ENCODE measurements at regions not wholly inside any gene's neighbourhood (a gene's known extent, or its start where the extent isn't known, plus 50 kb on each side); places are given as distances from the start of the nearest gene placed in this dataset.

DNA sequence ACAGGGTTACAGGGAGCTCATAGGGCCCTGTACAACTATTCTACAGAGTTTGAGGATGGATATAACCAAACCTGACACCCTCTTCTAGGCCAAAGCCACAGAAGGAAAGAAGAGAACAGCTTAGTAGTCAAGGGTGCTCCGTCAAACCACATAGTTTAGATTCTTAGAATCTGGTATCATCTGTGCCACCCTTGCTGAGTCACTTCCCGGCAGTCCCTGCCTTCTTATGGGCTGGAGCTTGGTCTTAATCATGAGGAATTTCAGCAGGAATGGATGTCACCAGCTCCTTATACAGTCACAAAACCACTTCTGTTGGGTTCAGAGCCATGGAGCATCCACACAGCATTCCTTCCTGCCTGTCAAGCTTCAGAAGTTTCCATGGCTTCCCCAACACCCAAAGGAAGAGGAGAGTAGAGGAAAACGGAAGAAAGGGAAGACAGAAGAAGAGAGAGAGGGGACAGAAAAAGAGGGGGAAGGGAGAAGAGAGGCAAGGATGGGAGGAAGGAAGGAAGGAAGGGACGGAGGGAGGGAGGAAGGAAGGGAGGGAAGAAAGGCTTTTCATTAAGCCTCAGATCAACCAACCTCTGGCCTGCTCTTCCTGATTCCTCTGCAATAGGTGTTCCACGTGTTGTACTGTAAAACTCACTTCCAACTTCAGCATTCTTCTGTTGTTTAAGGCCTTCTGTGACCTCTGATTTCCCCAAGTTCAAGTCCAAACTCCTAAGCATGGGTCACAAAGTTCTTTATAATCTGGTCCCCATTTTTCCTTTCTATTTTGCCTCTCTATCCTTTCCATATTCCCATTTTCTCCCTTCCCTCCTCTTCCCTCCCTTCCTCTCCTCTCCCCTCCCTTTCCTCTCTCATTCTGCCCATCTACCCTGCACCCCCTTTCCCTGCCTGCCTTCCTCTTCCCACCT, 246.1 kb upstream of the TNP1 start:
- Histone ChIP-seq H3K9me3 (no peaks in the 10 kb centered on the region), H3K4me1 (no peaks in the 10 kb centered on the region), H3K36me3 (no peaks in the 10 kb centered on the region), H3K27me3 (no peaks in the 10 kb centered on the region), H3K27ac (peak overlapping the region in 2 of 5 donors; percentile 10 to 30), H3K4me3 (no peak overlapping the region)
- WGBS, 5 donors = 62 to 81% (median 76%) methylated on average over 5 of the region's 5 CpGs
- TF ChIP-seq POLR2AphosphoS5 (IDR thresholded peaks at IDR 0.05) (peak in 1 of 3 donors; percentile 61), EP300 (IDR thresholded peaks at IDR 0.05) (no peak), POLR2A (IDR thresholded peaks at IDR 0.05) (no peak)
- TF ChIP-seq, protein P1, sequence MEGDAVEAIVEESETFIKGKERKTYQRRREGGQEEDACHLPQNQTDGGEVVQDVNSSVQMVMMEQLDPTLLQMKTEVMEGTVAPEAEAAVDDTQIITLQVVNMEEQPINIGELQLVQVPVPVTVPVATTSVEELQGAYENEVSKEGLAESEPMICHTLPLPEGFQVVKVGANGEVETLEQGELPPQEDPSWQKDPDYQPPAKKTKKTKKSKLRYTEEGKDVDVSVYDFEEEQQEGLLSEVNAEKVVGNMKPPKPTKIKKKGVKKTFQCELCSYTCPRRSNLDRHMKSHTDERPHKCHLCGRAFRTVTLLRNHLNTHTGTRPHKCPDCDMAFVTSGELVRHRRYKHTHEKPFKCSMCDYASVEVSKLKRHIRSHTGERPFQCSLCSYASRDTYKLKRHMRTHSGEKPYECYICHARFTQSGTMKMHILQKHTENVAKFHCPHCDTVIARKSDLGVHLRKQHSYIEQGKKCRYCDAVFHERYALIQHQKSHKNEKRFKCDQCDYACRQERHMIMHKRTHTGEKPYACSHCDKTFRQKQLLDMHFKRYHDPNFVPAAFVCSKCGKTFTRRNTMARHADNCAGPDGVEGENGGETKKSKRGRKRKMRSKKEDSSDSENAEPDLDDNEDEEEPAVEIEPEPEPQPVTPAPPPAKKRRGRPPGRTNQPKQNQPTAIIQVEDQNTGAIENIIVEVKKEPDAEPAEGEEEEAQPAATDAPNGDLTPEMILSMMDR (IDR thresholded peaks at IDR 0.05) = no peak
- no peak for DNase-seq
- intact Hi-C loops (cut with DNase I; ENCODE audit: low total_unique reads) = no loop called here

DNA sequence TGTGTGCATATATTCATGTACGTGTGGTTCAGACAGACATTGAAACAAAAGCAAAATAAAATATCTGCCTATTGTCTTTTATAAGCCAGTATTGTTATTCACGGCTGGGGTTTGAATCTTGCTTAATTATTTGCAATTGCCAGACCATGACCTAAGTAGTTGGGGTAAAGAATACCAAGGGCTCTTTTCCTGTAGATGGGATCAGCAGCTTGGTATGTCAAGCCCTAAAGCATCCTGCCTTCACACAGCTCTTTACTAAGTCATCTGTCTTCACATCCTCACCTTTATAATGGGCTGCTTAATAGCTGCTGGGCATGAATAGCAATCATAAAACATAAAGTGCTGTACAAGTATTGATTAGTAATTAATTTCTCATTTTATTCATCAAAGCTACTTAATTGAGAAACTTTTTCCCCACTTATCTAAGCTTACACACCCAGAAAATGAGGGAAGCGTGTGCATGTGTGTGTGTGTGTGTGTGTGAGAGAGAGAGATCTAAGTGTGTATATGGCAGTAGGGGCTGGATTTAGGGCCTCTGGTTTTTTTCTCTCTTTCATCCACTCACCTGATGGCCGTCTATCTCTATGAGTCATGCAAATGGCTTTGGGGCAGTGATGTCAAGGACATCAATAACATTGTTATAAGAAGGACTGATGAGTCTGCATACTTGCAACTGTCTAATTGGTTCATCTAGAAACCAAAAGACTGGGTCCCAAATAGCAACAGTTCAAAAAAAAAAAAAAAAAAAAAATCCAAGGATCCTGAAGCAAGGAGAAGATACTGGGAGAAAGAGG, 244.1 kb upstream of the TNP1 start:
- intact Hi-C loops (cut with DNase I; ENCODE audit: low total_unique reads) = no loop called here
- DNase-seq = no peak
- Histone ChIP-seq H3K36me3 (no peaks in the 10 kb centered on the region), H3K4me3 (no peak overlapping the region), H3K27ac (no peak overlapping the region), H3K4me1 (no peaks in the 10 kb centered on the region), H3K9me3 (no peaks in the 10 kb centered on the region), H3K27me3 (no peaks in the 10 kb centered on the region)
- 84 to 90% (median 86%) methylated on average over 4 of the region's 4 CpGs for WGBS, 5 donors
- TF ChIP-seq POLR2AphosphoS5 (IDR thresholded peaks at IDR 0.05) (no peak), EP300 (IDR thresholded peaks at IDR 0.05) (no peak), POLR2A (IDR thresholded peaks at IDR 0.05) (no peak)
- TF ChIP-seq, protein P1 (IDR thresholded peaks at IDR 0.05) = no peak

DNA sequence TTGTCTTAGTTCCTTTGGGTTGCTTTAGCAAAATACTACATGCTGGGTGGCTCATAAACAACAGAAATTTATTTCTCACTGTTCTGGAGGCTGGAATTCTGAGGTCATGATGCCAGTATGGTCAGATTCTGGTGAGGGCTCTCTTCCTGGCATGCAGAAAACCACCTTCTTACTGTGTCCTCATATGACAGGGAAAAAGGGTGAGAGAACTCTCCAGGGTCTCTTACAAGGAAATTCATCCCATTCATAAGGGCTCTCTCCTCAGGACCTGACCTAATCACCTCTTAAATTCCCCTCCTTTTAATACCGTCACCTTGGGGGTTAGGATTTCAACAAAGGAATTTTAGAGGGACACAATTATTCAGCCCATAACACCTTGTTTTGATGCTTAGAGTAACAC, 243.1 kb upstream of the TNP1 start:
- no peaks in the 10 kb centered on the region for H3K9me3 ChIP-seq
- intact Hi-C loops (cut with DNase I; ENCODE audit: low total_unique reads) = no loop called here
- TF ChIP-seq POLR2AphosphoS5 (IDR thresholded peaks at IDR 0.05) (no peak), POLR2A (IDR thresholded peaks at IDR 0.05) (no peak), EP300 (IDR thresholded peaks at IDR 0.05) (no peak)
- TF ChIP-seq, protein P1 (IDR thresholded peaks at IDR 0.05) = no peak
- no peak for DNase-seq
- no peak overlapping the region for H3K27ac ChIP-seq
- no peaks in the 10 kb centered on the region for H3K27me3 ChIP-seq
- H3K4me1 ChIP-seq = no peaks in the 10 kb centered on the region
- no peaks in the 10 kb centered on the region for H3K36me3 ChIP-seq
- no peak overlapping the region for H3K4me3 ChIP-seq
- 85 to 100% (median 91%) methylated on average over 1 of the region's 1 CpG for WGBS, 5 donors

DNA sequence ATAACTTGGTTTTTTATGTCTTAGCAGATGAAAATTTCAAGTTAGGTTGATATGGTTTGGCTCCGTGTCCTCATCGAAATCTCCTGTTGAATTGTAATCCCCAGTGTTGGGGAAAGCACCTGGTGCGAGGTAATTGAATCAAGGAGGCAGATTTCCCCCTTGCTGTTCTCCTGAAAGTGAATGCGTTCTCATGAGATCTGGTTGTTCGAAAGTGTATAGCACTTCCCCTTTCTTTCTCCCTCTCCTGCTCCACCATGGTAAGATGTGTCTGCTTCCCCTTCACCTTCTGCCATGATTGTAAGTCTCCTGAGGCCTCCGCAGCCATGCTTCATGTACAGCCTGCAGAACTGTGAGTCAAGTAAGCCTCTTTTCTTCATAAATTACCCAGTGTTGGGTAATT, 242.1 kb upstream of the TNP1 start:
- Histone ChIP-seq H3K4me3 (no peak overlapping the region), H3K27me3 (no peaks in the 10 kb centered on the region), H3K4me1 (no peaks in the 10 kb centered on the region), H3K36me3 (no peaks in the 10 kb centered on the region), H3K9me3 (no peaks in the 10 kb centered on the region), H3K27ac (no peak overlapping the region)
- DNase-seq = no peak
- 92 to 95% (median 93%) methylated on average over 6 of the region's 6 CpGs for WGBS, 5 donors
- intact Hi-C loops (cut with DNase I; ENCODE audit: low total_unique reads) = no loop called here
- TF ChIP-seq POLR2A (IDR thresholded peaks at IDR 0.05) (no peak), POLR2AphosphoS5 (IDR thresholded peaks at IDR 0.05) (no peak), EP300 (IDR thresholded peaks at IDR 0.05) (no peak)
- TF ChIP-seq, protein P1 (IDR thresholded peaks at IDR 0.05) = no peak
